HG03460 (cell line): ENCODE measurements at regions not wholly inside any gene's neighbourhood (a gene's known extent, or its start where the extent isn't known, plus 50 kb on each side); places are given as distances from the start of the nearest gene placed in this dataset.
"Not testable (repeated sequence)": the region's sequence is repeated elsewhere in the genome, so short reads cannot be mapped to it uniquely, and the experiment has no call there.

ENCODE experiments used
- ATAC-seq: cut with Tn5 transposase; IDR thresholded peaks from one replicate; pipeline ENCODE4 v1.9.1; 2021; ENCODE audit not compliant: unreplicated experiment

DNA sequence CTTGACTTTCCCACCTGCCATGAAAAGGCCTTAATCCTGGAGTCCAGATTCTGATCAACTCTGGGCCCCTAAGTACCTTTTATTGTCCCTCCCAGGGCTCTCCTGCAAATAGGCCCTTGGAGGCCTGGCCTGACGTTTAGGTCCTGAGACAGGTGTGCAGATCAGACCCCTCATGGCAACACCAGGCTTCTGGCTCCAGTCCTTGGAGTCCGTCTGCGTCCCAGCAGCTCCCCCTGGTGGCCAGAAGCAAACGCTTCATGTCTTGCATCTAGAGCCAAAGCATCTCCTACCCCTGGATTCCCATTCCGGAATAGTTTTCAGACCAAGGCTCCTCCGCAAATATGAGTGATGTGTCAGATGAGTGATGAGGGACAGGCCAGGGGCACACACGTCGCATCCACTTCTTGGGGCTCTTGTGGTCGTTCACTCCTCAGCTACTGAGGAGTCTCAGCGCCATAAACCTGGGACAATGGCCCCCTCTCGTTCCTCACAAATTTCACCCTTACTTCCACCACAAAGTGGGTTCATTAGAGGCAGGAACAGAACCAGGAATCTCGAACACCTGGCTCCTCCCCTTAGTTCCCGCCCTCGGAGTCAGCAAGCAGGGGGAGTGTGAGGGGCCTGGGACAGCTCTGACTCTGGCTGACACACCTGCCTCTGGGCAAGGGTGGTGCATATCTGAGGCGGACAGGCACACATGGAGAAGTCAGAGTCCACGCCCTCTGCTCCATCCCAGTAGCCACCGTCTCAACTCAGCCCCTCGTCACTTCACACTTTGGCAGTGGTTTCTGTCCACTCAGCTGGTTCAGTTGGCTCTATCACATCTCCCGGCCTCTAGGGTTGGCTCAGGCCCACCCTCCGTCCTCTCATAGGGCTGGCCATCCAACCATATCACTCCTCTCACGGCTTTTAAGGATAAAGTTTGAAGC lies 77.9 kb upstream of the PWP1 start:
- ATAC-seq: no peak

GRCh38 chr12:107608779-107609178 lies 76.8 kb upstream of the PWP1 start:
- ATAC-seq: not testable (repeated sequence)

GRCh38 chr12:107610021-107610859 lies 75.4 kb upstream of the PWP1 start:
- no peak for ATAC-seq

GRCh38 chr12:107612508-107612907 lies 73.1 kb upstream of the PWP1 start:
- ATAC-seq: no peak

DNA sequence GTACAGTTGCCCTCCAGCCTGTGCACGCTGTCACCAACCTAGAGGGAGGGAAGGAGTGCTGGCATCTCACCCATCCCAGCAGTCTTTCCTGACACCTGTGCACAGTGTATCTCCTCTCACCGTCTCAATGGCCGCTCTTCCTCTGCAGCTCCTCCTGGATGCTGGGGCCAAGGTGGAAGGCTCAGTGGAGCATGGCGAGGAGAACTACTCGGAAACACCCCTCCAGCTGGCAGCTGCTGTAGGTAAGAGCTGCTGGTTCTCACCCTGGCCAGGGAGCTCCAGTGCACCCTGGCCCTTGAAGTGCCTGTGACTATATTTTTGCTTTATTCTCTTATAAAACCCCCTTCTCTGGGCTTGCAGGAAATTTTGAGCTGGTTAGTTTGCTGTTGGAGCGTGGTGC lies 68.7 kb upstream of the PWP1 start:
- no peak for ATAC-seq

GRCh38 chr12:107618106-107618505 lies 67.5 kb upstream of the PWP1 start:
- ATAC-seq: no peak

- ATAC-seq: no peak
Observed at GRCh38 chr12:107619831-107620230, 65.8 kb upstream of the PWP1 start.

- ATAC-seq: no peak
Observed at GRCh38 chr12:107622001-107622400, 63.6 kb upstream of the PWP1 start.

DNA sequence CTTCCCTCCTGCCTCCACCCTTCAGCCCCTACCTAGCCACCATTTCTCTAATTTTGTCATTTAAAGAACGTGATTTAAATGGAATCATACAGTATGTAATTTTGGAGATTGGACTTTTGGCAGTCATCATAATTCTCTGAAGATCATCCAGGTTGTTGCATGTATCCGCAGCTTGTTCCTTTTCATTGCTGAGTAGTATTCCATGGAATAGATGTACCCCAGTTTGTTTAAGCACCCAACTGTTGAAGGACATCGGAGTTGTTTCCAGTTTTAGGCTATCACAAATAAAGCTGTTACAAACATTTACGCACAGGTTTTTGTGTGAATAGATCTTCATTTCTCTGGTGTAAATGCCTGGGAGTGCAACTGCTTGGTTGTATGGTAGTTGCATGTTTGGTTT lies 61.1 kb upstream of the PWP1 start:
- ATAC-seq: no peak

GRCh38 chr12:107631715-107632114 lies 53.9 kb upstream of the PWP1 start:
- ATAC-seq: no peak

DNA sequence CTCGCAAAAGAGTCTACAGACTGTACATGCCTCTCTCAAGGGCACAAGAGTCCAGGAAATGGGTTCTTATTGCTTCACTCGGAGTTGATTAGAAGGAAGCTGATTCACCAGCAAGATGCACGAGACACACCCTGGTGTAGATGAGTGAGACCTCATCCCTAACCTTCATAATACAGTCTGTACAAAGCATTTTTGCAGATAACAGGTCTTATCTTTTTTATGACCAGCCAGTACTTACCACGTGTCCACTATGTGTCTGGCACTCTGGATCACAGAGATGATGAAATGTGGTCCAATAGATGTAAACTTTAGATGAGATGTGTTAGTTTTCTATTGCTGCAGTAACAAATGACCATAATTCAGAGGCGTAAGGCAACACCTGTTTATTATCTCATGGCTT lies 53.4 kb upstream of the PWP1 start:
- no peak for ATAC-seq

DNA sequence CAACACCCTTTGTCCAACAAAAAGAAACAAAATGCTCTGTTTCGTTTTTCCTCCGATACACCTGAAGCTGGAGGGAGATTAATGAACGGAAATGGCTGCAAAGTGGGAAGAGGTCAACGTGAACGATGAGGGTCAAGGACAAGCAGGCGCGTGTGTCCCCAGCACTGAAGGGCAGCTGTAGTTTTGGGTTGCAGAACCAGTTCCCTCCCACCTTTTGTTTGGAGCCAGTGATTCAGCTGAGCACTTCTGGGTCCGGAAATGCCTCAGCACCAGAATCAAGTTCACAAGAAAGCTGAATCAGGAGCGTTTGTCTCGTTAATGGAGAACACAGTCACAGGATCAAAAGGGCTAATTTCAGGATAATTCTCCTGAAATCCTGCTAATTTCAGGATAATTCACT lies 51.1 kb upstream of the PWP1 start:
- no peak for ATAC-seq

DNA sequence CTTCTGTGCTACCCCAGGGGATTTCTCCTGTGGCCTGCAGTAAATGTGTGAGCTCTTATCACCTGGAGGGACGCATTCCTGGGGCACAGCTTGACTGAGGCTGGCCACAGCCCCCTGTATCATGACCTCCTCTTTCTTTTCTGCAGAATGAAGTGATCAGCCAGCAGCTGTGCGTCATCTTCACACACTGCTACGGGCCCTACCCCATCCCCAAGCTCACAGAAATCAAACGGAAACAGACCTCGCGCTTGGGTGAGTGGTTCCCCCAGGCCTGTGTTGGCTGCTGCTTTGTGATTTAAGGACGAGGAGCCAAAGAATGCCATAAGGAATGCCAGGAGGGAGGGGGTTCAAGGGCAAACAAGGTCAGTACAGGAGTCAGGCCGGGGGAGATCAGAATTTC lies 50.5 kb upstream of the PWP1 start:
- no peak for ATAC-seq
